Left lung (tissue), 4 donors: ENCODE measurements at regions not wholly inside any gene's neighbourhood (a gene's known extent, or its start where the extent isn't known, plus 50 kb on each side); places are given as distances from the start of the nearest gene placed in this dataset.

ENCODE experiments used
- ATAC-seq: fragments of 200-7000 bp; cut with Tn5 transposase; one replicate; pipeline ENCODE4 v1.9.1; 2020; ENCODE audit warnings: moderate library complexity
- DNase-seq, 4 donors: peaks; one replicate each; pipeline ENCODE4 v3.0.0-alpha.2; 2013 to 2020
- H3K27ac ChIP-seq, 2 donors: fragments of 200-600 bp; sonication (generic) in 1 of 2; one replicate each; pipeline versions ENCODE4 v1.5.0 to v1.8.0; 2020 to 2021
- H3K27me3 ChIP-seq, 2 donors: fragments of 200-600 bp; sonication (generic) in 1 of 2; one replicate each; pipeline versions ENCODE4 v1.5.0 to v1.8.0; 2020 to 2021
- H3K36me3 ChIP-seq, 2 donors: fragments of 200-600 bp; sonication (generic) in 1 of 2; one replicate each; pipeline versions ENCODE4 v1.5.0 to v1.8.0; 2020 to 2021
- H3K4me1 ChIP-seq, 2 donors: fragments of 200-600 bp; one replicate each; pipeline ENCODE4 v1.8.0; 2021
- H3K4me3 ChIP-seq, 2 donors: fragments of 200-600 bp; sonication (generic) in 1 of 2; one replicate each; pipeline versions ENCODE4 v1.5.0 to v1.8.0; 2020 to 2021; ENCODE audit warnings: mild to moderate bottlenecking in 1 of 2
- H3K9me3 ChIP-seq, 2 donors: fragments of 200-600 bp; sonication (generic) in 1 of 2; one replicate each; pipeline versions ENCODE4 v1.5.0 to v1.8.0; 2020 to 2021
- CTCF ChIP-seq, 2 donors: fragments of 200-600 bp; sonication (generic) in 1 of 2; IDR thresholded peaks; one replicate each; pipeline versions ENCODE4 v1.5.0 to v1.8.0; 2021; ENCODE audit warnings: antibody characterized with exemption in 2 of 2
- intact Hi-C, 2 donors: fragments of 100-400 bp; cut with DNase I; formaldehyde crosslinking; loops; one replicate each; pipeline versions ENCODE4 v1.11.2 to v1.14.2; 2022
- donor health status: DM: no; HTN: yes; CAD: no.
- donor health status: DM: no; HTN: no; CAD: no.

GRCh38 chr2:120578576-120579352, 156.9 kb upstream of the GLI2 start:
- ATAC-seq, result no peak
- Histone ChIP-seq H3K4me3 (no peak overlapping the region), H3K27ac (no peak overlapping the region), H3K27me3 (peaks cover 0 to 50% of the 10 kb centered on the region in 2 donors), H3K9me3 (no peaks in the 10 kb centered on the region), H3K36me3 (no peaks in the 10 kb centered on the region), H3K4me1 (peaks cover 0 to 6% of the 10 kb centered on the region in 2 donors)
- TF ChIP-seq CTCF (IDR thresholded peaks at IDR 0.05), result no peak
- intact Hi-C loops, result no loop called here
- peak in 1 of 4 donors; percentile 22 for DNase-seq

DNA sequence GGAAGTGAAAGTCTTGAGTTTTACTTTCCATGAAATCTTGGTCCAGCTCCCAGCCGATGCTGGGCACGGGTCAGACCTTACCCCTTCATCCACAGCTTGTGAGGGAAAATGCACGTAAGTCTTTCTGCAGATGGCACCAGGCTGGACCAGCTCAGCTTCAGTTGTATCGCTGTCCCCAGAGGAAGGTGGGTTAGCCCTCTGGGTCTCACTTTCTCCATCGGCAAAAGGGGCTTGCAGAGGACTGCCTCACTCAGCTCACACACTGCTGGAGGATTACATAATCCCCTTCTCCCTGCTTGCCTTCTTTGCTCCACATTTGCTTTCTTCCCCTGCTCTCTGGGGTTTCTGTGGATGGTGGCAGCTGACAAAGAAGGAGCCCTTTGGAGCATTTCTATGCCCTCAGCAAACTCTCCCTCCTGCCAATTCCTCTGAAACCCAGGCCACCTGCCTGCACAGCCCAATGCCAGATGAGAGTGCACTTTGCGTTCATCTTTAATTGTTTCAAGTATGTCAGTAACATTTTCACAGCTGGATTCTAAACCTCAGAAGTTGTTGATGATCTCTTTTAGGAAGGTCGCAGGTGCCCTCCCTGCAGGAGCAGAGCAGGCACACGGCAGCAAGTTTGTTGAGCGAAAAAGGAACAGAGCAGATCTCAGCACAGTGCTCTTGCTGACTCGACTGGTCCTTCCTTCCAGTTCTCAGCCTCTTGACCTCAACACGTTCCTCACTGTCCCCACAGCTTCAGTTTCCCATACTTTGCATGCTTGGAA, 155.6 kb upstream of the GLI2 start:
- no peak for TF ChIP-seq CTCF (IDR thresholded peaks at IDR 0.05)
- no peak overlapping the region for H3K27ac ChIP-seq

DNA sequence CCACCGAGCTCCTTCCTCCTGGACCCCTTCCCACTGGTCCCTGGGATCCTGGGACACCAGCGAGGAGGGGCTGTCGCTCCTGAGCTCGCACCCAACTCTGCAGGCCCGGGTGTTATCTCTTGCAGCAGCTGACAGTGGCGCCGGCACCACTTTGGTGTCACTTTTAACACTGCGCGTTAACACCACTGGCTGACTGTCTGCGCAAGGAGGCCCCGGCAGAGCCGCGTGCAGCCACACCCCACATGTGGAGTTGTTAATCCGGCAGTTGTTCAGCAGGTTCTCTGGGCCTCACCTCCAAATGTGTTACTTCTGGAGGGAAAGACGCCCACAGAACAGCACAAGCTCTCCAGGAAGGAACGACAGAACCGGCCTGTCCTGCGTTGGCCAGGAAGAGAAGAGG, 155.0 kb upstream of the GLI2 start:
- DNase-seq, result peak in 1 of 4 donors; percentile 75
- intact Hi-C loops, result no loop called here
- peaks cover 0 to 65% of the 10 kb centered on the region in 2 donors for H3K27me3 ChIP-seq
- peak; percentile 16 for ATAC-seq
- no peaks in the 10 kb centered on the region for H3K9me3 ChIP-seq
- H3K27ac ChIP-seq, result no peak overlapping the region
- peaks cover 0 to 6% of the 10 kb centered on the region in 2 donors for H3K4me1 ChIP-seq
- no peak for TF ChIP-seq CTCF (IDR thresholded peaks at IDR 0.05)
- H3K4me3 ChIP-seq, result no peak overlapping the region
- no peaks in the 10 kb centered on the region for H3K36me3 ChIP-seq

More for the DNA sequence above, 155.6 kb upstream of the GLI2 start:
- Histone ChIP-seq H3K9me3 (no peaks in the 10 kb centered on the region), H3K4me1 (peaks cover 0 to 6% of the 10 kb centered on the region in 2 donors), H3K36me3 (no peaks in the 10 kb centered on the region), H3K4me3 (no peak overlapping the region), H3K27me3 (peaks cover 0 to 64% of the 10 kb centered on the region in 2 donors)
- DNase-seq (peak in 1 of 4 donors; percentile 20), ATAC-seq (no peak)
- intact Hi-C loops, result no loop called here

DNA sequence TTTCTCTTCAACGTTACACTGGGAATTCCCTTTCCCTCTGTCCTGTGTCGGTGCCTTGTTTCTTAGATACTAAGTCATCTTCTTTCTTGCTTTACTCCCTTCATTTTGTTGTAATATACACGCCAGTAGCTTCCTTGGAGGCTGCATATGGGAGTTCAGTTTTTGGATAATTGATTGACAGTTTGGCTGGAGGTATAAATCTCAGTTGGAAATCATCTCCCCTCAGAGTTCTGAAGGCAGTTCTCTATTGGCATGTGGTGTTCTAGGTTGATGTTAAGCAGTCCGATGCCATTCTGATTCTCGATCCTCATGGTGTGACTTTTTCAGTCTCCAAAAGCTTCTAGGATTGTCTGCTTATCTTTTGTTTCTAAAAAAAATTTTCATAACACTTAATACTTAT, 152.5 kb upstream of the GLI2 start:
- H3K36me3 ChIP-seq, result no peaks in the 10 kb centered on the region
- ATAC-seq (no peak), DNase-seq (no peak)
- no peak for TF ChIP-seq CTCF (IDR thresholded peaks at IDR 0.05)
- H3K27me3 ChIP-seq, result peaks cover 13 to 65% of the 10 kb centered on the region in 2 donors
- intact Hi-C loops, result no loop called here
- H3K9me3 ChIP-seq, result no peaks in the 10 kb centered on the region
- no peak overlapping the region for H3K27ac ChIP-seq
- no peaks in the 10 kb centered on the region for H3K4me1 ChIP-seq
- H3K4me3 ChIP-seq, result no peak overlapping the region
